Gastroesophageal sphincter (tissue), 3 donors: ENCODE measurements at regions not wholly inside any gene's neighbourhood (a gene's known extent, or its start where the extent isn't known, plus 50 kb on each side); places are given as distances from the start of the nearest gene placed in this dataset.

Source experiments
- EP300 ChIP-seq: sonication (generic); formaldehyde crosslinking; IDR thresholded peaks from one replicate; pipeline ENCODE4 v1.6.1; 2017; ENCODE audit warnings: antibody characterized with exemption, mild to moderate bottlenecking
- POLR2A ChIP-seq, 2 donors: fragments of 450-650 bp; IDR thresholded peaks; one replicate each; pipeline ENCODE4 v1.6.1; 2017; ENCODE audit warnings: antibody characterized with exemption in 2 of 2, mild to moderate bottlenecking in 2 of 2, moderate library complexity in 1 of 2
- POLR2AphosphoS5 ChIP-seq: sonication (generic); formaldehyde crosslinking; IDR thresholded peaks from one replicate; pipeline ENCODE4 v1.6.1; 2017; ENCODE audit warnings: antibody characterized with exemption
- TF ChIP-seq, protein P1 (sequence below), 4 experiments: fragments of 200-600 bp in 2 of 4; fragments of 450-650 bp in 2 of 4; sonication (generic) in 1 of 4; IDR thresholded peaks; one replicate each; pipeline ENCODE4 v1.5.1; 2017 to 2019; ENCODE audit warnings: antibody characterized with exemption in 4 of 4, mild to moderate bottlenecking in 2 of 4, moderate library complexity in 2 of 4

DNA sequence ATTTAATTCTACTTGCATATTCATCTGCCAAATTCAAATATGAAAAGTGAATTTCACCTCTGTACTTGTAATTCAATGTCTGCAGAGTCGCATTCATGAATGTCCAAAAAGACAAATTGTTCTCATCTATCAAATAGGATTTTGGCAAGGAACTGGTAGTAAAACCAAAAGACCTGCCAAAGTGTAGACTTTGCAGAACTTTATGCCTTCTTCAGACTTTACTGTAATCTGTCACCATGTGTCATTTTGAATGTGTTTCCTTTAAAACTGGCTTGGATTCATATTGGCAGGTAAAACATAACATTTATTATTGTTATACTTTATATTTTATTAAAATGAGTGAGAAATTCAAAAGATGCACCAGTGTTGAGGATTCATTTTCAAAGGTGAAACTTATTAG is 701.9 kb upstream of the LINC00305 start:
- TF ChIP-seq, protein P1, sequence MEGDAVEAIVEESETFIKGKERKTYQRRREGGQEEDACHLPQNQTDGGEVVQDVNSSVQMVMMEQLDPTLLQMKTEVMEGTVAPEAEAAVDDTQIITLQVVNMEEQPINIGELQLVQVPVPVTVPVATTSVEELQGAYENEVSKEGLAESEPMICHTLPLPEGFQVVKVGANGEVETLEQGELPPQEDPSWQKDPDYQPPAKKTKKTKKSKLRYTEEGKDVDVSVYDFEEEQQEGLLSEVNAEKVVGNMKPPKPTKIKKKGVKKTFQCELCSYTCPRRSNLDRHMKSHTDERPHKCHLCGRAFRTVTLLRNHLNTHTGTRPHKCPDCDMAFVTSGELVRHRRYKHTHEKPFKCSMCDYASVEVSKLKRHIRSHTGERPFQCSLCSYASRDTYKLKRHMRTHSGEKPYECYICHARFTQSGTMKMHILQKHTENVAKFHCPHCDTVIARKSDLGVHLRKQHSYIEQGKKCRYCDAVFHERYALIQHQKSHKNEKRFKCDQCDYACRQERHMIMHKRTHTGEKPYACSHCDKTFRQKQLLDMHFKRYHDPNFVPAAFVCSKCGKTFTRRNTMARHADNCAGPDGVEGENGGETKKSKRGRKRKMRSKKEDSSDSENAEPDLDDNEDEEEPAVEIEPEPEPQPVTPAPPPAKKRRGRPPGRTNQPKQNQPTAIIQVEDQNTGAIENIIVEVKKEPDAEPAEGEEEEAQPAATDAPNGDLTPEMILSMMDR (IDR thresholded peaks at IDR 0.05) = no peak
- TF ChIP-seq POLR2A (IDR thresholded peaks at IDR 0.05) (no peak), POLR2AphosphoS5 (no peak), EP300 (no peak)
